ENCODE measurements at regions not wholly inside any gene's neighbourhood (a gene's known extent, or its start where the extent isn't known, plus 50 kb on each side); places are given as distances from the start of the nearest gene placed in this dataset.

- TF ChIP-seq CTCF (IDR thresholded peaks at IDR 0.05): no peak
- TF ChIP-seq POLR2A (IDR thresholded peaks at IDR 0.05): no peak
Observed at GRCh38 chr11:107157146-107157808, 139.0 kb upstream of the GUCY1A2 start.
